ENCODE measurements at regions not wholly inside any gene's neighbourhood (a gene's known extent, or its start where the extent isn't known, plus 50 kb on each side); places are given as distances from the start of the nearest gene placed in this dataset.

DNA sequence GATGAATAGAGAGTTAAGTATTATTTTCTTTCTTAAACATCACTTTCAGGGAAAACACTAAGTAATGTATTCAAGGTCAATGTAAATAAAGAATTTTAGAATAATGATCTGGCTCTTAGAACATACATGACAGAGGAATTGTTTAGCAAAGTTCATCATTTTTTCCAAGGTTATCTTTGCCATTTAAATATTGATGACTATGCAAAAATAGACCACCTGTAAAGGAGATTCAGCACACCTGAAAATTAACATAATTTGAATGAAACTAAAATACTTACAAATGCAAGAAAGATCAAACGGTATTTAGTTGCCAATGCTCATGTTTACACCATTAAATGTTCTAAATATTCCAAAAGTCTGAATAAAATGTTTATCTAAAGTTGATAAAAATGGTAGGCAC is 782.6 kb upstream of the CHORDC1 start:
- TF ChIP-seq CTCF (conservative IDR thresholded peaks at IDR 0.05 in 1 of 2, IDR thresholded peaks at IDR 0.05 in 1 of 2; ENCODE audit: extremely low read depth in 1 of 2, insufficient read depth in 1 of 2, low read depth in 1 of 2, low read length in 2 of 2) (no peak), EZH2 (IDR thresholded peaks at IDR 0.05; ENCODE audit: borderline replicate concordance, low read length) (no peak)
